Activated CD8-positive, alpha-beta memory T cell treated with anti-CD3 and anti-CD28 coated beads, Interleukin-2, amount 10 ng/mL, durations not matched to agents 7 days and 5 days (primary cell): ENCODE measurements at regions not wholly inside any gene's neighbourhood (a gene's known extent, or its start where the extent isn't known, plus 50 kb on each side); places are given as distances from the start of the nearest gene placed in this dataset.

ENCODE experiments used
- ATAC-seq: fragments of 150-1000 bp; cut with Tn5 transposase; one replicate; pipeline ENCODE4 v1.10.0; 2021; ENCODE audit warnings: moderate library complexity
- CTCF ChIA-PET: fragments of 350-600 bp; sonication (Branson Sonifier 250); formaldehyde crosslinking; loops from one replicate; lab custom pipeline; 2021; ENCODE audit warnings: antibody characterized with exemption; lab: Charles Lee
- DNase-seq: peaks from one replicate; pipeline ENCODE4 v3.0.0-alpha.2; 2020
- H3K27ac Mint-ChIP-seq: one replicate; pipeline ENCODE4 v1.8.0; 2021; ENCODE audit warnings: mild to moderate bottlenecking, mixed read lengths
- H3K27me3 Mint-ChIP-seq: one replicate; pipeline ENCODE4 v1.8.0; 2021; ENCODE audit warnings: mixed read lengths
- H3K36me3 Mint-ChIP-seq: one replicate; pipeline ENCODE4 v1.8.0; 2021; ENCODE audit warnings: mild to moderate bottlenecking, mixed read lengths
- H3K4me1 Mint-ChIP-seq: one replicate; pipeline ENCODE4 v1.8.0; 2021; ENCODE audit warnings: mixed read lengths
- H3K4me3 Mint-ChIP-seq: one replicate; pipeline ENCODE4 v1.8.0; 2021; ENCODE audit warnings: mild to moderate bottlenecking, moderate library complexity, mixed read lengths
- H3K9me3 Mint-ChIP-seq: one replicate; pipeline ENCODE4 v1.8.0; 2022; ENCODE audit warnings: low read depth, mixed read lengths

DNA sequence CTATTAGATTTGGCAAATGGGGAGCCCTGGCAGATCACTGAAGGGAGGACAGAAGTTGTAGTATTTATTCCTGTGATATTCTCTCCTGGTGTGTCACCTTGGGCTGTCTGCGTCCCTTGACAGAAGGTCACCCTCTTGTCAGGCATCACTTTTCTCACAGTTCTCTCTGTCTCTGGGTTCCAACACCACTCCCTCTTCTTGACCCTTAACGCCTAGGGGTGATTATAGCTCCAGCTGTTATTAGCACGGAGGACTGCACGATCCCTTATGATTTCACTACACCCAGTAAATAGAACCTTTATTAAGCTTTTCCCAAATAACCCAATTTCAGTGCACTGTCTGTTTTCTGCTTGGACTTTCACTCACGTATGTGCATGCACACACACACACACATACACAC, 166.3 kb upstream of the TNP1 start:
- no peak for DNase-seq
- CTCF ChIA-PET: no interaction called here
- no peaks in the 10 kb centered on the region for H3K9me3 Mint-ChIP-seq
- H3K4me3 Mint-ChIP-seq: no peak overlapping the region
- no peak overlapping the region for H3K27ac Mint-ChIP-seq
- H3K27me3 Mint-ChIP-seq: no peaks in the 10 kb centered on the region
- H3K36me3 Mint-ChIP-seq: no peaks in the 10 kb centered on the region
- no peak for ATAC-seq
- no peaks in the 10 kb centered on the region for H3K4me1 Mint-ChIP-seq

DNA sequence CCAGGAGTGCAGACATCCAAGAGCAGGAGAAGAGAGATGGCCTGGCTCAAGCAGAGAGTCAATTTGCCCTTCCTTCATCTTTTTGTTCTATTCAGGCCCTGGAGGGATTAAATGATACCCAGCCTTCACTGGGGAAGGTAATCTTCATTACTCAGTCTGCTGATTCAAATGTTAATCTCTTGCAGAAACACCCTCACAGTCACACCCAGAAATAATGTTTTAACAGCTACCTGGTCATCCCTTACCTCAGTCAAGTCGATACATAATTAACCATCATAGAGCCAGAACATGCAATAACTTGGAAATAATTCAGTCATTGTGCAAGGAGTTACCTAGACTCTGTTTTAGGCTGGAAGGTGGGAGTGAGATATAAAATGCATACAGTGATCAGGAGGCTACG, 163.7 kb upstream of the TNP1 start:
- Mint-ChIP-seq H3K9me3 (no peaks in the 10 kb centered on the region), H3K4me3 (no peak overlapping the region), H3K4me1 (no peaks in the 10 kb centered on the region), H3K27ac (no peak overlapping the region), H3K36me3 (no peaks in the 10 kb centered on the region), H3K27me3 (peaks cover 1% of the 10 kb centered on the region)
- CTCF ChIA-PET: no interaction called here
- no peak for ATAC-seq
- no peak for DNase-seq

DNA sequence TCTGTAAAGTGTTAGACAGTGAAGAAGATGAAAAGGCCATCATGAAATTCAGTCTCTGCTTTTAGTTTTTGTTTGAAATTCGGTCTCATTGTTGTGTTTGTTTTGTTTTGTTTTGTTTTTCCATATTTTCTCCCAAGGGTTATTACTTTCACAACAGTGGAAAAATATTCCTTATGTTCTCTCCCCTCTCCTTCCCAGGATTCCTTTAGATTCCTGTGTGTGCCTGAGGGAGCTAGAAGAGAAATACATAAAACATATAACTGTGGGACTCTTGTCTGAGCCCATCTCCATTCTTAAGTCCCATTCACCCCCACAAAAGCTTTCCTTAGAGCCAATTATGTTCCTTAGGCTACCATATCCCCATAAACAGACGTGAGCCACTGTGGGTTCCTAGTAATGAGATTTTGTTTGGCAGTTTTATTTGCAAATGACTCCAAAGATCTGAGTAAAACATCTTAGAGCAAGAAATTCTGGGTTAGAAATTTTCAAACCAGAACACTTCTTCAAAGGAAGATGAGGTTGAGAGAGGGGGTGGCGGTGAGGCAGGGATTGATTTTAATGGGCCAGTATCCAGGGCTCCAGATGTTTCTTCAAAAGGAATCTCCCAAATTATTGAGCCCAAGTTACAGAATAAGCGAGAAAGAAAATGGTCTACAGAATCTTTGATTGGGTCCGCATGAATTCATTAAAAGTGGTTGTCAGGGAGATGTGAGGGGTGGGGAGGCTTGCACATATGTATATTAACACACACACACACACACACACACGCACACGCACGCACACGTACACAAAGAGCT, 157.8 kb upstream of the TNP1 start:
- CTCF ChIA-PET: no interaction called here
- Mint-ChIP-seq H3K4me3 (no peak overlapping the region), H3K9me3 (no peaks in the 10 kb centered on the region), H3K36me3 (no peaks in the 10 kb centered on the region), H3K27ac (no peak overlapping the region), H3K4me1 (no peaks in the 10 kb centered on the region), H3K27me3 (peaks cover 22% of the 10 kb centered on the region)
- DNase-seq: no peak
- no peak for ATAC-seq

DNA sequence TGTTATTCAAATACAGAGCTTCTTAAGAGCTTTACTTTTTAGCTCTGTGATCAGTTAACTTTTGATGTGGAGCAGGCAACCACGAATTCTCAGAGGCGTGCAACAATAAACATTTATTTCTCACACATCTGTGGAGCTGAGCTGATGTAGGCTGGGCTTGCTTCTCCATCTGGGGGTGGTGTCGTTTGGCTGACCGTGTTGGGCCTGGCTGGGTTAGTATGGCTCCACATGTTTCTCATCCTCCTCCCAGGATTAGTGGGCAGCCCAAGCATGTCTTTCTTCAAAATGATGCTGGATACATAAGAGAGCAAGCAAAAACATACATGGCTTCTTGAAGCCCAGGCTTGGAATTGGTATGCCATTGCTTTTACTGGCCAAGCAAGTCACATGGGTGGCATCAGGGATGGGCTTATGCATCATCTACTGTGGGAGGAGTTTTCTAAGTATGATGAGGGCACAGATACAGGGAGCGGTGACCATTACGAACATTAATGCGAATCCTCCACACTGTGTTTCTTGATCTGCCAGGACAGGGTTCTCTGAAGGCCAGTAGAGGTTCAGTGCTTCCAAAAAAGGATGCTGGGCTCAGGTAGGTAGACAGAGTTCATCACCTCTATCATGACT, 157.0 kb upstream of the TNP1 start:
- Mint-ChIP-seq H3K4me1 (no peaks in the 10 kb centered on the region), H3K9me3 (no peaks in the 10 kb centered on the region), H3K27me3 (peaks cover 23% of the 10 kb centered on the region), H3K4me3 (no peak overlapping the region), H3K36me3 (no peaks in the 10 kb centered on the region), H3K27ac (no peak overlapping the region)
- DNase-seq: no peak
- CTCF ChIA-PET: no interaction called here
- ATAC-seq: no peak

DNA sequence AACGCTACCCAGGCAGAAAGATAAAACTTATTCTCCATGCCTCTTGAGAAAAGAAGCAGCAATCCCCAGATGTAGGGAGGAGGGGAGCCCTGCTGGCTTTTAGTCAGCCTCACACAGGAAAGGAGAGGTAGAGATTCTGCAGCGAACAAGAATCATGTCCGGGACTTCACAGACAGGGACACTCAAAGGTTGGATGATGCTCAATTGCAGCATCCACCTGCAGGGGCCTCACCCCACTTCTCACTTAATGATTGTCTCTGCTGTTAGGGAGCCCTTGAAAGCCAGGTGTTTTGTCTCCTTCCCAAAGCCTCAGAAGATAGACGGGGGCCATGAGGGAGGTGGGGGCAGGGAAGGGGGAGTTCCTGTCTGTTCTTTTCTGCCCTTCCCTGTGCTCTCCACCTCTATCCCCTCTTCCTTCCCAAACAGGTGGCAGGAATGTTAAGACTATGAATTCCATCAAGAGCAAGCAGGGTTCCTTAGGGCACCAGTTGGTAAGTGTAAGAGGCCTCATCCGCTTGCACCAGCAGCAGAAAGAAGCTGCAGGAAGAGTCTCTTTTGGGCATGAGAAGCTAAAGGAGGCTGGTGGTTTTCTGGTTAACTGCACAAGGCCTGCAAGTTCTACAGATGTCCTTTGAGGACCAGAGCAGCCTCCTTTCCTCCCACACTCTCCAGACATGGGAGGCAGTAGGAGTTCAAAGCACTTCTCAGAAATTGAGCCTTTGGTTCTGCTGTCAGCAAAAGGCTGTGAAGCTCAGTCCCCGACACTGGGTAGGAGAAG, 154.7 kb upstream of the TNP1 start:
- Mint-ChIP-seq H3K27ac (no peak overlapping the region), H3K4me3 (no peak overlapping the region), H3K36me3 (no peaks in the 10 kb centered on the region), H3K4me1 (no peaks in the 10 kb centered on the region), H3K9me3 (no peaks in the 10 kb centered on the region), H3K27me3 (peaks cover 23% of the 10 kb centered on the region)
- DNase-seq: no peak
- CTCF ChIA-PET: no interaction called here
- no peak for ATAC-seq

DNA sequence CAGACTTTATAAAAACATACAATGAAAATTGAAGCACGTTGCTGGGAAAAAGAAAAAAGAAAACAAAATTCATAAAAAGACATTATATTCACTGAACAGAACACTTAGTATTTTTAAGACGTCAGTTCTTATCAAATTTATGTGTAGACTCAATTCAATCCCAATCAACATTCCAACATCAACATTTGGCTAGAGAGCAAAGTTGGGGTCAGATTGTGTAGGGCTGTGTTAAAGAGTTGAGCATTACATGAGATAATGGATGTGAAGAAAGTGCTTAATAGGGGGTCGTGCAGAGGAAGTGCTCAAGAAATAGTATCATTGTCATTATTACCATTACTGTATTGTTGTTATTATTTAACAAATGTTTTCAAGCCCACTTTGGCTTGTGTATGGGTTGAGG, 154.1 kb upstream of the TNP1 start:
- CTCF ChIA-PET: no interaction called here
- no peaks in the 10 kb centered on the region for H3K9me3 Mint-ChIP-seq

DNA sequence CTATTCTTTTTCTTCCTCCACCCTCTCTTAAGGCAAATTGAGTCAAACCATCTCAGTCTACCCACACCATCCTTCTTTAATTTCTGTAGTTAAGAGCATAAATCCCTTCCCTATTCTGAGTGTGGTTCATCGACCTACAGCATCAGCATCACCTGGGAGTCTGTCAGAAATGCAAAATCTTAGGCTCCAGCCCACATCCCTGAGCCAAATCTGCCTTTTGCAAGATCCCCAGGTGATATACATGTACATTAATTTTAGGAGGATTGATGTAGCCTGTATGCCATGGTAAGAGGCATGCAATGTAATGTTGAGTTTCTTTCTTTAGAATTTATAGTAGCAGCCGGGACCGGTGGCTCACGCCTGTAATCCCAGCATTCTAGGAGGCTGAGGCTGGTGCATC, 151.7 kb upstream of the TNP1 start:
- Mint-ChIP-seq H3K4me3 (no peak overlapping the region), H3K4me1 (no peaks in the 10 kb centered on the region), H3K9me3 (no peaks in the 10 kb centered on the region), H3K36me3 (no peaks in the 10 kb centered on the region), H3K27me3 (peaks cover 21% of the 10 kb centered on the region), H3K27ac (no peak overlapping the region)
- CTCF ChIA-PET: no interaction called here
- DNase-seq (no peak), ATAC-seq (no peak)

More for the DNA sequence above, 154.1 kb upstream of the TNP1 start:
- DNase-seq (no peak), ATAC-seq (no peak)
- Mint-ChIP-seq H3K4me3 (no peak overlapping the region), H3K27me3 (peaks cover 23% of the 10 kb centered on the region), H3K4me1 (no peaks in the 10 kb centered on the region), H3K36me3 (no peaks in the 10 kb centered on the region), H3K27ac (no peak overlapping the region)

DNA sequence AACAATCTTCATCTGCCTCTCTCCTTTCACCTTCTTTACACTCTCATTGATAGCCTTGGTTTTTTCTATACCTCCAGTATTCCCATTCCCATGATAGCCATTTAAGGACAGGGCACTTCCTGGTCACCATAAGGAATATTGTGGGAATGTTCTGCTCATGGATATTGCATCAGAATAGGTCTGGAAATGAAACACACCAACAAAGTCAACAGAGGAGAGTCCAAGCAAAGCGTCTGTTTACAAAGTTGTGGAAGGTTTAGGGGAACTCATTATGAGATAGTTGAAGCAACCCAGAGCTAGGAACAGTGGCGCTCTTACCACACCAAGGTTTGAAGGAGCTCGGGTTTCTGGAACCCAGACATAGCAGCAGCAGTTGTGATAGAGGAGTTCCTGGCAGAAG, 150.3 kb upstream of the TNP1 start:
- no peak overlapping the region for H3K4me3 Mint-ChIP-seq
- peaks cover 17% of the 10 kb centered on the region for H3K27me3 Mint-ChIP-seq
- no peak overlapping the region for H3K27ac Mint-ChIP-seq
- ATAC-seq (no peak), DNase-seq (no peak)
- CTCF ChIA-PET: no interaction called here
- no peaks in the 10 kb centered on the region for H3K36me3 Mint-ChIP-seq
- no peaks in the 10 kb centered on the region for H3K9me3 Mint-ChIP-seq
- no peaks in the 10 kb centered on the region for H3K4me1 Mint-ChIP-seq

DNA sequence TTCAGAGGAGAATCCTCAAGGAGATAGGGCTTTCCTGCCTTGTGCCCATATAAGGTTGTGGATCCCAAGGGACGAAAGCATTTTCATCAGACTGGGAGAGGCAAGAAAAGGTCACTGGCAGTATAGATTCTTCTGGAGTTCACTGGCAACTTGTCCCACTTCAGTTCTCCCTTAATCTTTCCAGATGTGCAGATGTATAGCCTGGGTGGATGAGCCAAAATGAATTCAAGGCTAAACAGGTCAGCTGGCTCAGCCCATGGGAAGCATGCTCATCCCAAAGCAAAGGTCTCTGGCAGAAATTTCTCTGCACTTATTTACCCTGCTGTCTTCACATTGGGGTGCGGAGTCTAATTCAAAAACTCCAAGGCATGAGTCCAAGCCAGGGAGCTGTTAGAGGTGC, 148.9 kb upstream of the TNP1 start:
- no peaks in the 10 kb centered on the region for H3K9me3 Mint-ChIP-seq
- no peak for DNase-seq
- H3K27me3 Mint-ChIP-seq: peaks cover 8% of the 10 kb centered on the region
- CTCF ChIA-PET: no interaction called here
- no peak overlapping the region for H3K27ac Mint-ChIP-seq
- H3K4me3 Mint-ChIP-seq: no peak overlapping the region
- no peaks in the 10 kb centered on the region for H3K36me3 Mint-ChIP-seq
- no peaks in the 10 kb centered on the region for H3K4me1 Mint-ChIP-seq
- ATAC-seq: no peak

DNA sequence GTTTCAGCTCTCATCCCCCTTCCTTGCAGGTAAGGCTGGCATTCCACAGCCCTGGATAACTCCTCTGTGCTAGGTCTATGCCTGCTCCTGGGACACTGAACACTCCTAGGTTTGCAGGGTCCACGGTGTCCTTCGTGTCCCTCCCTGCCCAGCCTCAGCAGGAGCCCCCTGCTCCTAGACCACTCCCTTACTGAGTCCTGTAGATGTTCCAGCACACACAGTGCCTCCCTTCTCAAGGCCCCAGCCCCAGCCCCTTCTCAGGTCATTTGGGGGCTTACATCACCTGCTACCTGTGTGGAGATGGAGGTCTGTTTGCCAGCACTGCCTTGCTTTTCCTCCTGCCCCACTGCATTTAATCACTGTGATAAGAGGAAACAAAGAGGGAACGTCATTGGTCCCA, 146.4 kb upstream of the TNP1 start:
- Mint-ChIP-seq H3K4me1 (no peaks in the 10 kb centered on the region), H3K27me3 (no peaks in the 10 kb centered on the region), H3K4me3 (no peak overlapping the region), H3K36me3 (no peaks in the 10 kb centered on the region), H3K9me3 (no peaks in the 10 kb centered on the region), H3K27ac (no peak overlapping the region)
- ATAC-seq (no peak), DNase-seq (no peak)
- CTCF ChIA-PET: no interaction called here

DNA sequence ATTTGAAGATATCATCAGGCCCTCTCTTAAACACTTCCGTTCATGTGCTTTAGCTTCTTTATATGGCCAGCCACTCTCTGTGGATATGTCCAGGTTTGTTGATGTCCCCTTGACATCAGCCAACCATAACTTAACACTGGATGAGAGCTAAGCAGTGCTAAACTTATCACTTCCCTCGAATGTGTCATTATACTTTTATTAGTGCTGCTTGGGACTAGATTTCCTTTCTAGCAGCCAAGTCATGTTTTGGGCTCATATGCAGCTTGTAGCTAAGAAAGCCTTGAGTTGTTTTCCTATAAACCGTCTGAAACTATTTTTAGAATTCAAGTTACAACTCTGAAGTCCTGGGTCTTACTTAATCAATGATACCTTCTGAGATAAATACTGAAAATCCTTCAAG, 144.8 kb upstream of the TNP1 start:
- no peaks in the 10 kb centered on the region for H3K4me1 Mint-ChIP-seq
- H3K4me3 Mint-ChIP-seq: no peak overlapping the region
- DNase-seq (no peak), ATAC-seq (no peak)
- no peaks in the 10 kb centered on the region for H3K36me3 Mint-ChIP-seq
- H3K27me3 Mint-ChIP-seq: no peaks in the 10 kb centered on the region
- no peak overlapping the region for H3K27ac Mint-ChIP-seq
- CTCF ChIA-PET: no interaction called here
- no peaks in the 10 kb centered on the region for H3K9me3 Mint-ChIP-seq

DNA sequence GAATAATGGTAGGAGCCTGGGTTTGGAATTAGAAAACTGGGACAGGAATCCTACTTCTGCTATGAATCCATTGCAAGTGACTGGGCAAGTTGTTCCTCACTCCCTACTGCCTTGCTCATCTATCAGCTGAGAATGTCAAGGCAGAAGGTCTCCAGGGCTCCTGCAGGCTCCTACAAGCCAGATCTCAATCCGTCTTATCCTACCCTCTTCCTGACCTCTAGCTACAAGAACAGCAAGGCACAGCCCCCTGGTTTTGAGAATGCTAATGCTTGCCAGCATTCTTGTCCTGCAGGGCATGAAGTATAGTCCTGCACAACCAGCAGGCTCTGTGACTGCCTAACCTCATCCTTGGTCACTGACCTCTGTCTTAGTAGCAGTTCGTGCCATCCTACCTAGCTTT, 141.9 kb upstream of the TNP1 start:
- Mint-ChIP-seq H3K9me3 (no peaks in the 10 kb centered on the region), H3K4me3 (no peak overlapping the region), H3K27me3 (peaks cover 4% of the 10 kb centered on the region), H3K4me1 (no peaks in the 10 kb centered on the region), H3K36me3 (no peaks in the 10 kb centered on the region), H3K27ac (no peak overlapping the region)
- DNase-seq (no peak), ATAC-seq (no peak)
- CTCF ChIA-PET: interaction anchor here (0.8 kb wide), 1 partner anchor 12 kb away, joined by 3 read pairs; no protein-coding TSS in a partner anchor

DNA sequence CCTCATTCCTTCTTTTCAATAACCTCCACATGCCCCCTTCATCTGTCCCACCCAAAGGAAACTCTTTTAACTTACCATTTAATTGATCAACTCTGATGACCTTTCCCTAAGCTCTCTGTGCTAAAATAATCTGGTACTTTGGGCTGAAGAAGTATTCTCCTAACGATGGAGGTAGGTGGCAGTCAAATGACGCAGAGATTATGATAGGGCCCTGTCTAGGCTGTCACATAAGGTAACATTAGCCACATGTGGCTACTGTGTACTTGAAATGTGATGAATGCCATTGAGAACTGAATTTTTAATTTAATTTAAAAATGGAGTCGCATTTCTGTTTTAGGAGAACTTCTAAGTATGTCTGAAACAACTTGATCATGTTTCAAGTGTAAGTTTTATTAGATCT, 140.5 kb upstream of the TNP1 start:
- CTCF ChIA-PET: no interaction called here
- H3K9me3 Mint-ChIP-seq: no peaks in the 10 kb centered on the region
- H3K36me3 Mint-ChIP-seq: no peaks in the 10 kb centered on the region
- DNase-seq (no peak), ATAC-seq (no peak)
- H3K4me1 Mint-ChIP-seq: no peaks in the 10 kb centered on the region
- no peak overlapping the region for H3K27ac Mint-ChIP-seq
- no peak overlapping the region for H3K4me3 Mint-ChIP-seq
- H3K27me3 Mint-ChIP-seq: peaks cover 4% of the 10 kb centered on the region
